Esophagus muscularis mucosa (tissue), 3 donors: ENCODE measurements at regions not wholly inside any gene's neighbourhood (a gene's known extent, or its start where the extent isn't known, plus 50 kb on each side); places are given as distances from the start of the nearest gene placed in this dataset.

Experiments
- POLR2A ChIP-seq: fragments of 450-650 bp; IDR thresholded peaks from one replicate; pipeline ENCODE4 v1.6.1; 2017; ENCODE audit warnings: antibody characterized with exemption, moderate library complexity, mild to moderate bottlenecking, low read depth
- POLR2AphosphoS5 ChIP-seq, 2 donors: sonication (generic); formaldehyde crosslinking; IDR thresholded peaks; one replicate each; pipeline ENCODE4 v1.6.1; 2017; ENCODE audit warnings: antibody characterized with exemption in 2 of 2
- TF ChIP-seq, protein P1 (sequence below), 3 experiments: fragments of 200-600 bp in 2 of 3; fragments of 450-650 bp in 1 of 3; sonication (generic) in 2 of 3; IDR thresholded peaks; one replicate each; pipeline ENCODE4 v1.5.1; 2017 to 2019; ENCODE audit warnings: antibody characterized with exemption in 3 of 3, mild to moderate bottlenecking in 2 of 3, moderate library complexity in 1 of 3

- TF ChIP-seq POLR2AphosphoS5 (IDR thresholded peaks at IDR 0.05) (no peak), POLR2A (no peak)
- TF ChIP-seq, protein P1, sequence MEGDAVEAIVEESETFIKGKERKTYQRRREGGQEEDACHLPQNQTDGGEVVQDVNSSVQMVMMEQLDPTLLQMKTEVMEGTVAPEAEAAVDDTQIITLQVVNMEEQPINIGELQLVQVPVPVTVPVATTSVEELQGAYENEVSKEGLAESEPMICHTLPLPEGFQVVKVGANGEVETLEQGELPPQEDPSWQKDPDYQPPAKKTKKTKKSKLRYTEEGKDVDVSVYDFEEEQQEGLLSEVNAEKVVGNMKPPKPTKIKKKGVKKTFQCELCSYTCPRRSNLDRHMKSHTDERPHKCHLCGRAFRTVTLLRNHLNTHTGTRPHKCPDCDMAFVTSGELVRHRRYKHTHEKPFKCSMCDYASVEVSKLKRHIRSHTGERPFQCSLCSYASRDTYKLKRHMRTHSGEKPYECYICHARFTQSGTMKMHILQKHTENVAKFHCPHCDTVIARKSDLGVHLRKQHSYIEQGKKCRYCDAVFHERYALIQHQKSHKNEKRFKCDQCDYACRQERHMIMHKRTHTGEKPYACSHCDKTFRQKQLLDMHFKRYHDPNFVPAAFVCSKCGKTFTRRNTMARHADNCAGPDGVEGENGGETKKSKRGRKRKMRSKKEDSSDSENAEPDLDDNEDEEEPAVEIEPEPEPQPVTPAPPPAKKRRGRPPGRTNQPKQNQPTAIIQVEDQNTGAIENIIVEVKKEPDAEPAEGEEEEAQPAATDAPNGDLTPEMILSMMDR (IDR thresholded peaks at IDR 0.05) = no peak
These were observed 206.3 kb downstream of the SLITRK5 start for GRCh38 chr13:87877477-87877876.
